ENCODE measurements at regions not wholly inside any gene's neighbourhood (a gene's known extent, or its start where the extent isn't known, plus 50 kb on each side); places are given as distances from the start of the nearest gene placed in this dataset.

DNA sequence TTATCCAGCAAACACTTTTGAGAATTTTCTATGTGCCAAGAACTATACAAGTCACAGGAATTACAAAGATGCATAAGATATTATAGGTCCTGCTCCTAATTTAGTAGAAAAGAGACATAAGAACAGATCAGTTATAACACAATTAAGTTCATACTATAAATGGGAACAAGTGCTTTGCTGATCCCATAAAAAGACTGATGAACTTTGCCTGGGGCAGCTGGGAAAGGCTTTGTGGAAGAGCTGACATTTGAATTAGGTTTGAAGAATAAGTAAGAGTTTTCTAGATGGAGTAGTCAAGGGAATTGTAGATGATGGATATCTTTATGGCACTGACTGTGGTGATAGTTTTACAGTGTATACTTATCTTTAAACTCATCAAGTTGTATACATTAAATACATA is 76.5 kb downstream of the VCAM1 start:
- H4K20me1 ChIP-seq (replicated peaks; ENCODE audit: control insufficient read depth, extremely low read depth, insufficient read depth, low read length) = no peaks in the 10 kb centered on the region
- no peaks in the 10 kb centered on the region for H3K27me3 ChIP-seq (ENCODE audit: control insufficient read depth in 2 of 2, insufficient read depth in 2 of 2, low read length in 2 of 2)
- no peak overlapping the region for H2AFZ ChIP-seq (ENCODE audit: low read depth, low read length)
- H3K27ac ChIP-seq (ENCODE audit: insufficient read depth, low read depth, low read length) = no peak overlapping the region
- no peak overlapping the region for H3K9ac ChIP-seq (replicated peaks; ENCODE audit: extremely low read depth, insufficient read depth, low read length)
- H3K9me3 ChIP-seq (replicated peaks; ENCODE audit: control insufficient read depth, insufficient read depth, low read length) = no peaks in the 10 kb centered on the region
- TF ChIP-seq JUN (IDR thresholded peaks at IDR 0.05; ENCODE audit: borderline replicate concordance, insufficient read depth, insufficient read length, low read depth) (no peak), POLR2AphosphoS5 (IDR thresholded peaks at IDR 0.05; ENCODE audit: insufficient read depth, low read depth, low read length) (no peak), EZH2 (IDR thresholded peaks at IDR 0.05; ENCODE audit: borderline replicate concordance, low read depth, low read length, severe bottlenecking) (no peak), FOS (IDR thresholded peaks at IDR 0.05; ENCODE audit: borderline replicate concordance, insufficient read depth, low read length) (no peak), MYC (IDR thresholded peaks at IDR 0.05; ENCODE audit: low read depth, low read length) (no peak)
- TF ChIP-seq, protein P1, sequence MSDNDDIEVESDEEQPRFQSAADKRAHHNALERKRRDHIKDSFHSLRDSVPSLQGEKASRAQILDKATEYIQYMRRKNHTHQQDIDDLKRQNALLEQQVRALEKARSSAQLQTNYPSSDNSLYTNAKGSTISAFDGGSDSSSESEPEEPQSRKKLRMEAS (IDR thresholded peaks at IDR 0.05; ENCODE audit: insufficient read depth, insufficient read length) = no peak
- dilution Hi-C loops (cut with MboI; ENCODE audit: extremely low pct_ligation_motif_present, low sequenced_read_pairs) (no loop called here), intact Hi-C loops (cut with micrococcal nuclease) (no loop called here)
- CTCF ChIA-PET = interaction anchor here (1.1 to 1.3 kb wide), 2 partner anchors 14 to 125 kb away, joined by 3 read pairs; no protein-coding TSS in a partner anchor
- DNase-seq (ENCODE audit: low read depth, low spot score) = no peak
- no peaks in the 10 kb centered on the region for H3K36me3 ChIP-seq (ENCODE audit: control insufficient read depth in 2 of 2, extremely low read depth in 1 of 2, insufficient read depth in 2 of 2, low read length in 2 of 2)
- H3K4me2 ChIP-seq (ENCODE audit: insufficient read depth, low read length) = no peak overlapping the region
- no peak overlapping the region for H3K4me3 ChIP-seq (replicated peaks in 1 of 3; ENCODE audit: insufficient read depth in 1 of 3, low read depth in 1 of 3, low read length in 3 of 3)
- no peak for FAIRE-seq
- H3K4me1 ChIP-seq (ENCODE audit: control insufficient read depth, extremely low read depth, insufficient read depth, low read length) = peaks cover 19% of the 10 kb centered on the region
- BruUV-seq (replicated peaks) = no TSS peak
- no peaks in the 10 kb centered on the region for H3K79me2 ChIP-seq (ENCODE audit: control insufficient read depth, insufficient read depth, low read length)
- POLR2A ChIA-PET = no interaction called here
- H3K9me1 ChIP-seq (replicated peaks; ENCODE audit: control insufficient read depth, extremely low read depth, insufficient read depth, low read length) = no peaks in the 10 kb centered on the region

DNA sequence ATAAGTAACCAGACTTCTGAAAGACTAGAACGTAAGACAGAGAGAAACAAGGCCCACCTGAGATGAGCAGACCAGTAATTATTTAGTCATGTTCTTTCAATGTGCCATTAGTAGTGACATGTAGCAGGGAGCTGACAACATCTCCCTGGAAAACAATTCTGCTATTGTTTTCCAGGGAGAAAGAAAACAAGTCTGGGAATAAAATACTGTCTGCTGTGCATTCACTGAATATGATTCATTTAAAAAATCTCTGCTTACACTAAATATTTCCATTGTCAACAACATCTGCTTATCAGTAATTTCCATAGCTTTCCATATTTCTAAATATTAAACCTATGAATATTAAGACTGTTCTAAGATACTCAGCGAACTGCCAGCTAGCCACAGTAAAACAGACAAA is 80.0 kb downstream of the VCAM1 start:
- Histone ChIP-seq H3K9me3 (replicated peaks; ENCODE audit: control insufficient read depth, insufficient read depth, low read length) (no peaks in the 10 kb centered on the region), H3K79me2 (ENCODE audit: control insufficient read depth, insufficient read depth, low read length) (no peaks in the 10 kb centered on the region), H3K27me3 (ENCODE audit: control insufficient read depth in 2 of 2, insufficient read depth in 2 of 2, low read length in 2 of 2) (no peaks in the 10 kb centered on the region), H4K20me1 (replicated peaks; ENCODE audit: control insufficient read depth, extremely low read depth, insufficient read depth, low read length) (no peaks in the 10 kb centered on the region), H3K9ac (replicated peaks; ENCODE audit: extremely low read depth, insufficient read depth, low read length) (peak overlapping the region; percentile 50), H3K4me1 (ENCODE audit: control insufficient read depth, extremely low read depth, insufficient read depth, low read length) (peaks cover 23% of the 10 kb centered on the region), H2AFZ (ENCODE audit: low read depth, low read length) (no peak overlapping the region), H3K4me2 (ENCODE audit: insufficient read depth, low read length) (peak overlapping the region; percentile 30), H3K36me3 (ENCODE audit: control insufficient read depth in 2 of 2, extremely low read depth in 1 of 2, insufficient read depth in 2 of 2, low read length in 2 of 2) (no peaks in the 10 kb centered on the region), H3K4me3 (replicated peaks in 1 of 3; ENCODE audit: insufficient read depth in 1 of 3, low read depth in 1 of 3, low read length in 3 of 3) (no peak overlapping the region), H3K9me1 (replicated peaks; ENCODE audit: control insufficient read depth, extremely low read depth, insufficient read depth, low read length) (no peaks in the 10 kb centered on the region), H3K27ac (ENCODE audit: insufficient read depth, low read depth, low read length) (peak overlapping the region; percentile 92)
- ChIA-PET POLR2A (no interaction called here), CTCF (interaction anchor here (0.7 to 1.5 kb wide), 6 partner anchors 9 to 340 kb away, joined by 3 read pairs; no protein-coding TSS in a partner anchor)
- dilution Hi-C loops (cut with MboI; ENCODE audit: extremely low pct_ligation_motif_present, low sequenced_read_pairs) = no loop called here
- no TSS peak for BruUV-seq (replicated peaks)
- FAIRE-seq (peak; percentile 67), DNase-seq (ENCODE audit: low read depth, low spot score) (peak; percentile 88)
- intact Hi-C loops (cut with micrococcal nuclease) = loop anchor here (1.0 kb wide), 2 partner anchors 29 to 202 kb away; no protein-coding TSS in a partner anchor
- peak; percentile 31 for TF ChIP-seq POLR2AphosphoS5 (IDR thresholded peaks at IDR 0.05; ENCODE audit: insufficient read depth, low read depth, low read length)
- TF ChIP-seq JUN (IDR thresholded peaks at IDR 0.05; ENCODE audit: borderline replicate concordance, insufficient read depth, insufficient read length, low read depth) = peak; percentile 81
- TF ChIP-seq GATA2 (IDR thresholded peaks at IDR 0.05; ENCODE audit: insufficient read depth, insufficient read length, low read depth, low read length) = no peak

Measured in endothelial cell of umbilical vein (primary cell).